ENCODE measurements at regions not wholly inside any gene's neighbourhood (a gene's known extent, or its start where the extent isn't known, plus 50 kb on each side); places are given as distances from the start of the nearest gene placed in this dataset.

- TF ChIP-seq, protein P1, sequence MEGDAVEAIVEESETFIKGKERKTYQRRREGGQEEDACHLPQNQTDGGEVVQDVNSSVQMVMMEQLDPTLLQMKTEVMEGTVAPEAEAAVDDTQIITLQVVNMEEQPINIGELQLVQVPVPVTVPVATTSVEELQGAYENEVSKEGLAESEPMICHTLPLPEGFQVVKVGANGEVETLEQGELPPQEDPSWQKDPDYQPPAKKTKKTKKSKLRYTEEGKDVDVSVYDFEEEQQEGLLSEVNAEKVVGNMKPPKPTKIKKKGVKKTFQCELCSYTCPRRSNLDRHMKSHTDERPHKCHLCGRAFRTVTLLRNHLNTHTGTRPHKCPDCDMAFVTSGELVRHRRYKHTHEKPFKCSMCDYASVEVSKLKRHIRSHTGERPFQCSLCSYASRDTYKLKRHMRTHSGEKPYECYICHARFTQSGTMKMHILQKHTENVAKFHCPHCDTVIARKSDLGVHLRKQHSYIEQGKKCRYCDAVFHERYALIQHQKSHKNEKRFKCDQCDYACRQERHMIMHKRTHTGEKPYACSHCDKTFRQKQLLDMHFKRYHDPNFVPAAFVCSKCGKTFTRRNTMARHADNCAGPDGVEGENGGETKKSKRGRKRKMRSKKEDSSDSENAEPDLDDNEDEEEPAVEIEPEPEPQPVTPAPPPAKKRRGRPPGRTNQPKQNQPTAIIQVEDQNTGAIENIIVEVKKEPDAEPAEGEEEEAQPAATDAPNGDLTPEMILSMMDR (IDR thresholded peaks at IDR 0.05): no peak
- no peak for TF ChIP-seq POLR2A (IDR thresholded peaks at IDR 0.05)
Measured at GRCh38 chr10:43737003-43737402, 88.3 kb upstream of the ZNF32 start.
